Endodermal cell (in vitro differentiated cells): ENCODE measurements at regions not wholly inside any gene's neighbourhood (a gene's known extent, or its start where the extent isn't known, plus 50 kb on each side); places are given as distances from the start of the nearest gene placed in this dataset.

Experiments used
- DNase-seq: peaks from one replicate; pipeline ENCODE4 v3.0.0-alpha.2; 2017
- H3K27ac ChIP-seq: 2 replicates; pipeline ENCODE4 v1.5.1; 2013; ENCODE audit warnings: mild to moderate bottlenecking, low read depth, low read length, moderate library complexity
- H3K27me3 ChIP-seq: 2 replicates; pipeline ENCODE4 v1.6.1; 2013; ENCODE audit warnings: mild to moderate bottlenecking, low read length, moderate library complexity; ENCODE audit not compliant: insufficient read depth, control insufficient read depth, poor library complexity, severe bottlenecking
- H3K36me3 ChIP-seq: 2 replicates; pipeline ENCODE4 v1.7.0; 2013; ENCODE audit warnings: mild to moderate bottlenecking, low read length, moderate library complexity; ENCODE audit not compliant: control insufficient read depth, insufficient read depth
- H3K4me1 ChIP-seq: one replicate; pipeline ENCODE4 v1.7.0; 2013; ENCODE audit warnings: low read length; ENCODE audit not compliant: control insufficient read depth, insufficient read depth
- H3K4me3 ChIP-seq: 2 replicates; pipeline ENCODE4 v1.5.1; 2013; ENCODE audit warnings: mild to moderate bottlenecking, low read length, moderate library complexity
- H3K9ac ChIP-seq: 2 replicates; pipeline ENCODE4 v1.6.1; 2013; ENCODE audit warnings: mild to moderate bottlenecking, low read length, moderate library complexity; ENCODE audit not compliant: poor library complexity, severe bottlenecking; ENCODE audit errors: extremely low read depth
- H3K9me3 ChIP-seq: 2 replicates; pipeline ENCODE4 v1.6.1; 2013; ENCODE audit warnings: mild to moderate bottlenecking, low read length, moderate library complexity; ENCODE audit not compliant: control insufficient read depth
- H3K27ac Mint-ChIP-seq: 2 replicates; pipeline ENCODE4 v1.8.0; 2020; ENCODE audit warnings: mixed read lengths
- H3K27me3 Mint-ChIP-seq: 2 replicates; pipeline ENCODE4 v1.8.0; 2021; ENCODE audit warnings: mild to moderate bottlenecking, mixed read lengths; ENCODE audit not compliant: insufficient read depth
- H3K36me3 Mint-ChIP-seq: 2 replicates; pipeline ENCODE4 v1.8.0; 2020; ENCODE audit warnings: low read depth, mixed read lengths
- H3K4me1 Mint-ChIP-seq: 2 replicates; pipeline ENCODE4 v1.8.0; 2020; ENCODE audit warnings: mixed read lengths
- H3K4me3 Mint-ChIP-seq: 2 replicates; pipeline ENCODE4 v1.8.0; 2020; ENCODE audit warnings: mild to moderate bottlenecking, moderate library complexity, mixed read lengths
- H3K9me3 Mint-ChIP-seq: 2 replicates; pipeline ENCODE4 v1.8.0; 2020; ENCODE audit warnings: mild to moderate bottlenecking, mixed read lengths
- CTCF ChIP-seq: fragments of 200-600 bp; sonication (generic); conservative IDR thresholded peaks from 2 replicates; pipeline ENCODE4 v1.5.0; 2021; ENCODE audit warnings: antibody characterized with exemption, mild to moderate bottlenecking
- WGBS, 2 experiments: methylation state at CpG; one replicate each; pipeline versions ENCODE4 v1.1.5 to v1.1.7; 2013; ENCODE audit warnings: missing lambda C conversion rate in 2 of 2, mixed read lengths in 1 of 2; ENCODE audit not compliant: insufficient coverage in 1 of 2, insufficient read length in 1 of 2; 5-methylcytosine and 5-hydroxymethylcytosine counted together

DNA sequence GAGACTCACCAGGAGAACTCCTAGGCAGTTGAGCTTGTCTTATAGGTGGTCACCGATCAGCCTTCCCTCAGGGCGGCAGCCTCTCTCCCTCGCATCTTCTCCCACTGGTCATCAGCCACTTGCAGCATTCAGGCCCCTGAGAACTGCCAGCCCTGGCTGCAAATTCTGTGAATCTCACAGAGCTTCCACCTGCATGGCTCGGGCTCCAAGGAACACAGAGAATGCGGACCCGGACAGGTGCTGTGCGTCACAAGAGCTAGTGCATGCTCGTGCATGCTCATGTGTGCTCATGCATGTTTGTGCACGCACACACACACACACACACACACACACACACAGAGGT, 176.9 kb downstream of the ARHGAP12 start:
- Histone ChIP-seq H3K4me1 (peaks cover 8% of the 10 kb centered on the region), H3K9me3 (no peaks in the 10 kb centered on the region), H3K27me3 (no peaks in the 10 kb centered on the region), H3K36me3 (no peaks in the 10 kb centered on the region), H3K4me3 (no peak overlapping the region), H3K27ac (no peak overlapping the region), H3K9ac (no peak overlapping the region)
- no peak overlapping the region for H3K27ac Mint-ChIP-seq
- TF ChIP-seq CTCF = no peak
- no peaks in the 10 kb centered on the region for H3K9me3 Mint-ChIP-seq
- no peaks in the 10 kb centered on the region for H3K27me3 Mint-ChIP-seq
- no peaks in the 10 kb centered on the region for H3K36me3 Mint-ChIP-seq
- WGBS, 2 experiments = 85 to 96% methylated on average over 4 to 9 of the region's 9 CpGs
- no peak overlapping the region for H3K4me3 Mint-ChIP-seq
- peaks cover 22% of the 10 kb centered on the region for H3K4me1 Mint-ChIP-seq
- no peak for DNase-seq

GRCh38 chr10:31751051-31751737, 177.4 kb downstream of the ARHGAP12 start:
- 96 to 98% methylated on average over 6 to 7 of the region's 7 CpGs for WGBS, 2 experiments
- H3K27me3 ChIP-seq = no peaks in the 10 kb centered on the region
- H3K27ac ChIP-seq = no peak overlapping the region
- Mint-ChIP-seq H3K36me3 (no peaks in the 10 kb centered on the region), H3K4me1 (peaks cover 17% of the 10 kb centered on the region), H3K27me3 (no peaks in the 10 kb centered on the region), H3K9me3 (no peaks in the 10 kb centered on the region), H3K4me3 (no peak overlapping the region), H3K27ac (no peak overlapping the region)
- H3K4me1 ChIP-seq = peaks cover 8% of the 10 kb centered on the region
- no peaks in the 10 kb centered on the region for H3K36me3 ChIP-seq
- H3K4me3 ChIP-seq = no peak overlapping the region
- DNase-seq = no peak
- TF ChIP-seq CTCF = no peak
- H3K9ac ChIP-seq = no peak overlapping the region
- H3K9me3 ChIP-seq = no peaks in the 10 kb centered on the region

DNA sequence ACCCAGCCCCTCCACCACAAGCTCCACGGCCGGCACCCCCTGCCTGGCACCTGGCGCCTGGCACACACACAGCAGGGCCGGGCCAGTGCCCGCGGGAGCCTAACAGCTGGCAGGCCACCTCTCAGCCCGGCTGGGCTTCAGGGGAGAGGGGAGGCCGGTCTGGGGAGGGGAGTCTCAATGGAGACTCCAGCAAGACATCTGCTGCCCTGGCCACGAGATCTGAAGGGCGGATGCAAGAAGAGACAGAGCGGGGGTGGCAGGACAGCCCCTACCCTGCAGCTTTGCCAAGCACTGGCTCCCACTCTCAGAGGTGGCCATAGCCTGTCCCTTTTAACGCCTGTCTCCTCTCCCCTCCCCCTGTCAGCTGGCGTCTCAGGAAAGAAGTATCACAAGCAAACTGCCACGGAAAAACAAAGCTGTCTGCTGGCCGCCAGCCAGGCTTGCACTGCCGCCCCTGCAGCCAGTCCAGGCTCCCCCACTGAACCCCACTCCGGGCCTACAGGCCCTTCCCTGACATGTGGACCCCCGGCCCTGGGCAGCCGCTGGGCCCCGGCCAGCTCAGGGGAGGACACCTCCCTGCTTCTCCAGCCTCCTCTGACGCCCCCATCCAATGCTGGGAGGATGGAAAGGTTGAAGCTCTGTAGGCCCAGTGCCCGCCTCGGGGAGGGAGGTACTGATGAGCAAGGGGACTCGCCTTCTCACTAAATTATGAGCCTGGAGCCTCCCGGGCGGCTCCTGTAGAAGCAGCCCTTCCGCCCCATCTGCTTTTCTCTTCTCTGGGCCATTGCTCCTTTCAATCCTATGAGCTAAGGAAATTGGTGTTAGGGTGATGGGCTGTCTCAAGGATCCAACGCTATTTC, 178.4 kb downstream of the ARHGAP12 start:
- DNase-seq = no peak
- Histone ChIP-seq H3K36me3 (no peaks in the 10 kb centered on the region), H3K27me3 (no peaks in the 10 kb centered on the region), H3K4me3 (no peak overlapping the region), H3K4me1 (peaks cover 6% of the 10 kb centered on the region), H3K9me3 (no peaks in the 10 kb centered on the region), H3K9ac (no peak overlapping the region), H3K27ac (peak overlapping the region; percentile 90)
- H3K36me3 Mint-ChIP-seq = no peaks in the 10 kb centered on the region
- H3K27me3 Mint-ChIP-seq = no peaks in the 10 kb centered on the region
- peaks cover 8% of the 10 kb centered on the region for H3K4me1 Mint-ChIP-seq
- 86 to 88% methylated on average over 6 to 28 of the region's 28 CpGs for WGBS, 2 experiments
- TF ChIP-seq CTCF = no peak
- no peaks in the 10 kb centered on the region for H3K9me3 Mint-ChIP-seq
- no peak overlapping the region for H3K27ac Mint-ChIP-seq
- no peak overlapping the region for H3K4me3 Mint-ChIP-seq
